Ascending aorta (tissue), 2 donors: ENCODE measurements at regions not wholly inside any gene's neighbourhood (a gene's known extent, or its start where the extent isn't known, plus 50 kb on each side); places are given as distances from the start of the nearest gene placed in this dataset.
A peak's percentile ranks its signal among the peaks of the same experiment; 100 is the strongest.

Experiments used
- DNase-seq, 2 donors: peaks; one replicate each; pipeline ENCODE4 v3.0.0-alpha.2; 2019; ENCODE audit warnings: low spot score in 2 of 2
- H3K27ac ChIP-seq, 2 donors: fragments of 200-600 bp; sonication (generic); one replicate each; pipeline ENCODE4 v1.5.1; 2016 to 2017; ENCODE audit warnings: mild to moderate bottlenecking in 1 of 2
- H3K27me3 ChIP-seq: fragments of 200-600 bp; sonication (generic); one replicate; pipeline ENCODE4 v1.5.1; 2017
- H3K36me3 ChIP-seq, 2 donors: fragments of 200-600 bp; sonication (generic); one replicate each; pipeline ENCODE4 v1.5.1; 2016
- H3K4me1 ChIP-seq, 2 donors: fragments of 200-600 bp; sonication (generic); one replicate each; pipeline ENCODE4 v1.5.1; 2016 to 2017; ENCODE audit warnings: mild to moderate bottlenecking in 1 of 2
- H3K4me3 ChIP-seq, 2 donors: fragments of 200-600 bp; sonication (generic); one replicate each; pipeline ENCODE4 v1.5.1; 2016 to 2017; ENCODE audit warnings: mild to moderate bottlenecking in 1 of 2
- H3K9me3 ChIP-seq, 2 donors: fragments of 200-600 bp; sonication (generic); one replicate each; pipeline ENCODE4 v1.5.1; 2016
- CTCF ChIP-seq, 3 experiments: fragments of 200-600 bp in 2 of 3; fragments of 450-650 bp in 1 of 3; sonication (generic) in 2 of 3; IDR thresholded peaks; one replicate each; pipeline ENCODE4 v1.5.1; 2016 to 2019; ENCODE audit warnings: antibody characterized with exemption in 3 of 3, mild to moderate bottlenecking in 1 of 3, moderate library complexity in 1 of 3
- intact Hi-C: fragments of 100-400 bp; cut with DNase I; formaldehyde crosslinking; loops from one replicate; pipeline ENCODE4 v1.15.1; 2023

- no peaks in the 10 kb centered on the region for H3K9me3 ChIP-seq
- H3K27me3 ChIP-seq = no peaks in the 10 kb centered on the region
- no peak for TF ChIP-seq CTCF (IDR thresholded peaks at IDR 0.05)
- H3K27ac ChIP-seq = peak overlapping the region; percentile 42 to 67
- no peak overlapping the region for H3K4me3 ChIP-seq
- no peaks in the 10 kb centered on the region for H3K36me3 ChIP-seq
- H3K4me1 ChIP-seq = no peaks in the 10 kb centered on the region
- peak; percentile 49 to 83 for DNase-seq
- intact Hi-C loops = no loop called here
These were observed 68.5 kb upstream of the STK17B start for GRCh38 chr2:196239622-196240587.

- no peaks in the 10 kb centered on the region for H3K9me3 ChIP-seq
- H3K4me1 ChIP-seq = no peaks in the 10 kb centered on the region
- no peak overlapping the region for H3K27ac ChIP-seq
- DNase-seq = no peak
- H3K27me3 ChIP-seq = no peaks in the 10 kb centered on the region
- H3K4me3 ChIP-seq = no peak overlapping the region
- intact Hi-C loops = no loop called here
- no peaks in the 10 kb centered on the region for H3K36me3 ChIP-seq
- no peak for TF ChIP-seq CTCF (IDR thresholded peaks at IDR 0.05)
These were observed 69.8 kb upstream of the STK17B start for GRCh38 chr2:196241175-196241574.

- Histone ChIP-seq H3K36me3 (no peaks in the 10 kb centered on the region), H3K27me3 (no peaks in the 10 kb centered on the region), H3K9me3 (no peaks in the 10 kb centered on the region), H3K4me3 (no peak overlapping the region), H3K4me1 (peaks cover 0 to 3% of the 10 kb centered on the region in 2 donors), H3K27ac (no peak overlapping the region)
- TF ChIP-seq CTCF (IDR thresholded peaks at IDR 0.05) = no peak
- no peak for DNase-seq
- intact Hi-C loops = no loop called here
These were observed 70.8 kb upstream of the STK17B start for GRCh38 chr2:196242131-196242620.

GRCh38 chr2:196244516-196244915 is 73.1 kb upstream of the STK17B start:
- no peak for TF ChIP-seq CTCF (IDR thresholded peaks at IDR 0.05)
- Histone ChIP-seq H3K9me3 (no peaks in the 10 kb centered on the region), H3K4me3 (no peak overlapping the region), H3K36me3 (no peaks in the 10 kb centered on the region), H3K4me1 (peaks cover 9 to 19% of the 10 kb centered on the region in 2 donors), H3K27ac (no peak overlapping the region), H3K27me3 (no peaks in the 10 kb centered on the region)
- intact Hi-C loops = no loop called here
- no peak for DNase-seq

- H3K4me1 ChIP-seq = peaks cover 9 to 24% of the 10 kb centered on the region in 2 donors
- no peak overlapping the region for H3K4me3 ChIP-seq
- no peaks in the 10 kb centered on the region for H3K9me3 ChIP-seq
- DNase-seq = no peak
- TF ChIP-seq CTCF (IDR thresholded peaks at IDR 0.05) = no peak
- H3K27ac ChIP-seq = no peak overlapping the region
- H3K36me3 ChIP-seq = no peaks in the 10 kb centered on the region
- no peaks in the 10 kb centered on the region for H3K27me3 ChIP-seq
- intact Hi-C loops = no loop called here
These were observed 73.6 kb upstream of the STK17B start for GRCh38 chr2:196244966-196245365.
